NCI-H526 treated with DMSO at 0.1 percent for 48 hours (cell line): ENCODE measurements at regions not wholly inside any gene's neighbourhood (a gene's known extent, or its start where the extent isn't known, plus 50 kb on each side); places are given as distances from the start of the nearest gene placed in this dataset.
"Not testable (repeated sequence)": the region's sequence is repeated elsewhere in the genome, so short reads cannot be mapped to it uniquely, and the experiment has no call there.

ENCODE experiments used
- DNase-seq: peaks from one replicate; lab custom pipeline; 2025; lab: John Stamatoyannopoulos, UW

GRCh38 chr6:8900056-8900455, 464.7 kb upstream of the SLC35B3 start:
- DNase-seq = no peak

GRCh38 chr6:8889514-8889913, 454.2 kb upstream of the SLC35B3 start:
- DNase-seq = no peak

- no peak for DNase-seq
Observed at GRCh38 chr6:8888468-8888867, 453.1 kb upstream of the SLC35B3 start.

GRCh38 chr6:8881663-8882062, 446.3 kb upstream of the SLC35B3 start:
- DNase-seq = no peak

- no peak for DNase-seq
Observed at GRCh38 chr6:8879334-8879733, 444.0 kb upstream of the SLC35B3 start.

GRCh38 chr6:8875986-8876385, 440.6 kb upstream of the SLC35B3 start:
- no peak for DNase-seq

- no peak for DNase-seq
Observed at GRCh38 chr6:8872589-8872988, 437.2 kb upstream of the SLC35B3 start.

GRCh38 chr6:8865451-8865850, 430.1 kb upstream of the SLC35B3 start:
- DNase-seq = no peak

- DNase-seq = no peak
Observed at GRCh38 chr6:8860671-8861070, 425.3 kb upstream of the SLC35B3 start.

- DNase-seq = no peak
Observed at GRCh38 chr6:8859501-8859900, 424.2 kb upstream of the SLC35B3 start.

- no peak for DNase-seq
Observed at GRCh38 chr6:8858854-8859331, 423.5 kb upstream of the SLC35B3 start.

GRCh38 chr6:8857160-8857559, 421.8 kb upstream of the SLC35B3 start:
- no peak for DNase-seq

- no peak for DNase-seq
Observed at GRCh38 chr6:8855411-8855810, 420.1 kb upstream of the SLC35B3 start.

- no peak for DNase-seq
Observed at GRCh38 chr6:8852332-8852731, 417.0 kb upstream of the SLC35B3 start.

GRCh38 chr6:8846680-8847079, 411.3 kb upstream of the SLC35B3 start:
- not testable (repeated sequence) for DNase-seq

- DNase-seq = no peak
Observed at GRCh38 chr6:8845690-8846089, 410.3 kb upstream of the SLC35B3 start.

- no peak for DNase-seq
Observed at GRCh38 chr6:8844968-8845367, 409.6 kb upstream of the SLC35B3 start.

- DNase-seq = no peak
Observed at GRCh38 chr6:8839626-8840025, 404.3 kb upstream of the SLC35B3 start.

- DNase-seq = no peak
Observed at GRCh38 chr6:8837343-8837742, 402.0 kb upstream of the SLC35B3 start.

- DNase-seq = not testable (repeated sequence)
Observed at GRCh38 chr6:8832695-8833094, 397.4 kb upstream of the SLC35B3 start.

- DNase-seq = no peak
Observed at GRCh38 chr6:8831366-8832152, 396.2 kb upstream of the SLC35B3 start.

- DNase-seq = no peak
Observed at GRCh38 chr6:8830794-8831193, 395.4 kb upstream of the SLC35B3 start.

- no peak for DNase-seq
Observed at GRCh38 chr6:8829796-8830195, 394.5 kb upstream of the SLC35B3 start.

GRCh38 chr6:8829296-8829695, 394.0 kb upstream of the SLC35B3 start:
- DNase-seq = no peak
